SIG-M5 treated with dmso at 0.1 percent for 504 hours (cell line): ENCODE measurements at regions not wholly inside any gene's neighbourhood (a gene's known extent, or its start where the extent isn't known, plus 50 kb on each side); places are given as distances from the start of the nearest gene placed in this dataset.
A peak's percentile ranks its signal among the peaks of the same experiment; 100 is the strongest.
"Not testable (repeated sequence)": the region's sequence is repeated elsewhere in the genome, so short reads cannot be mapped to it uniquely, and the experiment has no call there.

ENCODE experiments used
- DNase-seq: peaks from one replicate; lab custom pipeline; 2025; ENCODE audit not compliant: unreplicated experiment; lab: John Stamatoyannopoulos, UW

GRCh38 chr20:43837856-43838702 lies 76.6 kb upstream of the TOX2 start:
- DNase-seq, result no peak

- DNase-seq, result no peak
These were observed 77.9 kb upstream of the TOX2 start for GRCh38 chr20:43836790-43837189.

- DNase-seq, result no peak
These were observed 78.6 kb upstream of the TOX2 start for GRCh38 chr20:43835944-43836508.

GRCh38 chr20:43833511-43834395 lies 80.9 kb upstream of the TOX2 start:
- DNase-seq, result no peak

GRCh38 chr20:43832961-43833360 lies 81.7 kb upstream of the TOX2 start:
- DNase-seq, result no peak

GRCh38 chr20:43832096-43832816 lies 82.4 kb upstream of the TOX2 start:
- no peak for DNase-seq

- DNase-seq, result no peak
These were observed 83.1 kb upstream of the TOX2 start for GRCh38 chr20:43831481-43832065.

GRCh38 chr20:43830883-43831282 lies 83.8 kb upstream of the TOX2 start:
- DNase-seq, result no peak

- DNase-seq, result no peak
These were observed 84.5 kb upstream of the TOX2 start for GRCh38 chr20:43829951-43830690.

GRCh38 chr20:43827940-43828562 lies 86.6 kb upstream of the TOX2 start:
- no peak for DNase-seq

- DNase-seq, result not testable (repeated sequence)
These were observed 87.7 kb upstream of the TOX2 start for GRCh38 chr20:43826943-43827342.

GRCh38 chr20:43825581-43825980 lies 89.1 kb upstream of the TOX2 start:
- no peak for DNase-seq

GRCh38 chr20:43825051-43825402 lies 89.6 kb upstream of the TOX2 start:
- no peak for DNase-seq

GRCh38 chr20:43824309-43825050 lies 90.2 kb upstream of the TOX2 start:
- no peak for DNase-seq

GRCh38 chr20:43821795-43822194 lies 92.9 kb upstream of the TOX2 start:
- DNase-seq, result peak; percentile 28

GRCh38 chr20:43820731-43821330 lies 93.8 kb upstream of the TOX2 start:
- DNase-seq, result no peak

GRCh38 chr20:43812216-43812615 lies 85.4 kb upstream of the GTSF1L start:
- DNase-seq, result no peak

GRCh38 chr20:43809206-43809819 lies 82.5 kb upstream of the GTSF1L start:
- DNase-seq, result no peak
